Fibroblast of villous mesenchyme (primary cell): ENCODE measurements at regions not wholly inside any gene's neighbourhood (a gene's known extent, or its start where the extent isn't known, plus 50 kb on each side); places are given as distances from the start of the nearest gene placed in this dataset.

ENCODE experiments used
- DNase-seq: peaks from one replicate; pipeline ENCODE4 v3.0.0-alpha.2; 2010; ENCODE audit warnings: low read depth
- H3K4me3 ChIP-seq: 2 replicates; pipeline ENCODE4 v1.5.1; 2011; ENCODE audit warnings: low read depth, mild to moderate bottlenecking, low read length
- TF ChIP-seq, protein P1 (sequence below): IDR thresholded peaks from 2 replicates; pipeline ENCODE4 v1.5.1; 2012; ENCODE audit warnings: low read depth, mild to moderate bottlenecking, low read length; ENCODE audit not compliant: insufficient read depth

DNA sequence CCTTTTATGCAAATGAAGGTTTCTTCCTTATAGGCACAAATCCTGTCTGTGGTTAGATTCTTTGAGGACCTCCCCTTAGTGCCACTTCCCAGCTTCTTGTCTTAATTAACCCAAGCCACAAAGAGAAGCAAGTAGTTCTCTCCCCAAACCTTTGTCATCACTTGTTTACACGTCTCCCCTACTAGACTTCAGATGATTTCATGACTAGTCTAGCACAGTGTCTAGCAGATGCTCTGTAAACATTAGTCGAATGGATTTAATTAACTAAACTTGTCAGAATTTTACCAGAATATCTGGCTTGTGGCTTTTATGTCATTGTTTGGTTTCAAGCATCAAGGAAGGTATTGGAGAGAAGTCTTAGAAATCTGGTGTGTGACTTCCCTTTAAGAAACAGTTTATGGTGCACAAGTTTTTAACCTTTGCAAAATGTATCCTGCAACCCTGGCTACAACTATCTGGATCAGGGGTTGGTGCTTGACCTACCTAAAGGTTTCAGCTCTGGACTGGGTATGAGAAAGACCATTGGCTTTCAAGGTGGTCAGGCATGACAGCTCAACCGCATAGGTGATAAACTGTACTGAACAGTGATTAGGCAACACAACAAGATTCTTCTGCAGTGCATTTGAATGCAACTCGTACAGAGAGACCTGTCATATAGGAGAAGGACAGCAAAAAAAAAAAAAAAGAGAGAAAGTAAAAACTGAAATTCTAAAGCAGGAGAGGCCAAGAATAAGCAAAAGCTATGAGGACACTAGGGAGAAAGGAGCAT lies 93.2 kb upstream of the CCDC150 start:
- TF ChIP-seq, protein P1, sequence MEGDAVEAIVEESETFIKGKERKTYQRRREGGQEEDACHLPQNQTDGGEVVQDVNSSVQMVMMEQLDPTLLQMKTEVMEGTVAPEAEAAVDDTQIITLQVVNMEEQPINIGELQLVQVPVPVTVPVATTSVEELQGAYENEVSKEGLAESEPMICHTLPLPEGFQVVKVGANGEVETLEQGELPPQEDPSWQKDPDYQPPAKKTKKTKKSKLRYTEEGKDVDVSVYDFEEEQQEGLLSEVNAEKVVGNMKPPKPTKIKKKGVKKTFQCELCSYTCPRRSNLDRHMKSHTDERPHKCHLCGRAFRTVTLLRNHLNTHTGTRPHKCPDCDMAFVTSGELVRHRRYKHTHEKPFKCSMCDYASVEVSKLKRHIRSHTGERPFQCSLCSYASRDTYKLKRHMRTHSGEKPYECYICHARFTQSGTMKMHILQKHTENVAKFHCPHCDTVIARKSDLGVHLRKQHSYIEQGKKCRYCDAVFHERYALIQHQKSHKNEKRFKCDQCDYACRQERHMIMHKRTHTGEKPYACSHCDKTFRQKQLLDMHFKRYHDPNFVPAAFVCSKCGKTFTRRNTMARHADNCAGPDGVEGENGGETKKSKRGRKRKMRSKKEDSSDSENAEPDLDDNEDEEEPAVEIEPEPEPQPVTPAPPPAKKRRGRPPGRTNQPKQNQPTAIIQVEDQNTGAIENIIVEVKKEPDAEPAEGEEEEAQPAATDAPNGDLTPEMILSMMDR, result no peak
- no peak overlapping the region for H3K4me3 ChIP-seq
- no peak for DNase-seq

DNA sequence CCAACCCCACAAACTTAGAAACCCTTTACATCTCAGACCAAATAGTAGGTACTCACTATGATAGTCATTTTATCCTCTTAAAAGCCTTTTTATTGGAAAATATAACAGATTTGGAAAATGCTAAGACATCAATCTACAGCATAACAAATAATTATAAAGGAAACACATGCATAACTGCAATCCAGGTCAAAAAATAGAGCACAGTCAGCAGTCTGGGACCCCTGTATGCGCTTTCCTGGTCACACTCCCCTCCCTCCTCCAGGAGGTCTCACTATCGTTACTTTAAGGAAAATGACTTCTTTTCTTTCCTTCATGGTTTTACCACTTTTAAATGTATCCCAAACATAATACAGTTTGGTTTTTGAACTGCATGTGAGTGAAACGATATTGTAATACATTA lies 90.5 kb upstream of the CCDC150 start:
- no peak overlapping the region for H3K4me3 ChIP-seq
- DNase-seq, result no peak
- TF ChIP-seq, protein P1, result no peak

DNA sequence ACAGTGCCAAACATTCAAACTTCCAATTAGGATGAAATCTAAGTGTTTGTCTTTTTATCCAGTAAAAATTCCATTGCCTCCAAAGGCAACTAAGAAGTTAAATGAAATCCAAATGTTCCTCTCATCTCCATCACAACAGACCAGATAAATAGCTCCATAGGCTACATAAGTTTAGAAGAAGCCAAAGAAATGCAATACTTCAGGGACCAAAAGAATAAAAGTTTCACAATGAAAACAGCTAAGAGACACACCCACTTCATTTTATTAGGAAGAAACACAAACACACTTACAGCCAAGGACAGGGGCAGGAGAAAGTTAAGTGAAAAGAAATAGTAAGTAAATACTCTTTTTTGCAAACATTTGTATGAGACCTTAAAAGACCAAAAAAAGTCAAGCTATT lies 88.5 kb upstream of the CCDC150 start:
- no peak overlapping the region for H3K4me3 ChIP-seq
- TF ChIP-seq, protein P1, result no peak
- DNase-seq, result peak; percentile 7

DNA sequence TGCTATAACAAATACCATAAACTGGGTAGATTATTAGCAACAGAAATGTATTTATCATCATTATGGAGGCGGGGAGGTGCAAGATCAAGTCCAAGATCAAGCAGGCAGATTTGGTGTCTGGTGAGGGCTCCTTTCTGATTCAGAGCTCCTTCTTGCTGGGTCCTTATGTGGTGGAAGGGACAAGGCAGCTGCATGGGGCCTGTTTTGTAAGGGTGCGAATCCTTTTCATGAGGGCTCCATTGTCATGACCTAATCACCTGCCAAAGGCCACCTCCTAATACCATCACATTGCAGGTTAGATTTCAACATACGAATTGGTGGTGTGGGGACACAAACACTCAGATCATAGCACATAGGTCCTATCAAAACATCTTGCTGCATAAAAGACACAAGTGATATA lies 84.4 kb upstream of the CCDC150 start:
- no peak overlapping the region for H3K4me3 ChIP-seq
- DNase-seq, result no peak
- TF ChIP-seq, protein P1, result no peak

DNA sequence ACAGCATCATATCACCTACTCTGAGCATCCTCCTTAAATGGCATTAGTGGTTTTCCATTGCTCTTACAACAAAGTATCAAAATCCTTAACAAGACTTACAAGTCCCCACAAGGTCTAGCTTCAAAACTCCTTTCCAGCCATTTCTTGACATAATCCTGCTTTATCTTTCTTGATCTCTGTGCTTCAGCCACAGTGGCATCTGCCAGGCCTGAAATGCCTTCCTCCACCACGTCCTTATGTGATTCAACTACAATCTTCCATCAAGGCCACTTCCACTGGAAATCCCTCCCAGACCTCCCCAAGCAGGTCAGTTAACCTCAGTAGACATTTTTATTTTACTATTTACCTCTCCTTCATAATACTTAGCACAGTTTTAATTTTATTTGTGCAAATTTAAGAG lies 83.8 kb upstream of the CCDC150 start:
- TF ChIP-seq, protein P1, result no peak
- DNase-seq, result no peak
- H3K4me3 ChIP-seq, result no peak overlapping the region

DNA sequence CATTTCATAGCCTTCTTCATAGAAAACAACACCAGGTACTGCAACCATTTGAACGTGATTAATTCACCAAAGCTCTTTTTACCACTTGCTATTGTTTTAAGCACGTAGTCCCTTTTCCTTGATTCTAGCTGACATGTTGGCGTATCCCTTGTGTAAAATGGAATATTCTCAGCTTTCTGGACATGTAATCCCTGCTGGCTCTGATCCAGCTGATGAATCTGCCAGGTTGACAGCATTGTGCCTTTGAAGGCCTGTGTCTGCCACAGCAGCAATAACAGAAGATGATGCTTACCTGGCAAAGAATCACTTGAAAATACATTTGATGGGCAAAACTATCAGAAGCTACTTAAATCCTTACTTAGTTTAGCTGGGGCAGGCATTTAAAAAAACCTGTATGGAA lies 81.0 kb upstream of the CCDC150 start:
- no peak overlapping the region for H3K4me3 ChIP-seq
- no peak for DNase-seq
- TF ChIP-seq, protein P1, result no peak

DNA sequence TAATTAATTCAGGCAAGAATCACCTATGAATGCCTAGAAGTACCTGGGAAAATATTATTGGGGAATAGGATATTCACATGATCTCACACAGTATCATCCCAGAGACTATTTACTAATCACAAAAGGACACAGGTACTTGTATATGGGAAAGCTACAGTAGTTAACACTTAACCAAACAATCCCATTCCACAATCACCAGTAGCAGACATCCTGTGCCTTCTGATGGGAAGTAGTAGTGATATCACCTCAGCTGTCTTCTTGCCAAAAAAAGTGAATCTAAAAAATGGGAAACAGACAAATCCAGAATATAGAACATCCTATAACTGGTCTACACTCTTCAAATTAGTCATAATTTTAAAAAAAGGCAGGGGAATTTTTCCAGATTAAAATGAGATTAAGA lies 75.6 kb upstream of the CCDC150 start:
- no peak for DNase-seq
- no peak overlapping the region for H3K4me3 ChIP-seq
- TF ChIP-seq, protein P1, result no peak
